ENCODE measurements at regions not wholly inside any gene's neighbourhood (a gene's known extent, or its start where the extent isn't known, plus 50 kb on each side); places are given as distances from the start of the nearest gene placed in this dataset.

GRCh38 chr16:85523602-85524364, 89.3 kb upstream of the GSE1 start (continued):
- TF ChIP-seq, protein P1, sequence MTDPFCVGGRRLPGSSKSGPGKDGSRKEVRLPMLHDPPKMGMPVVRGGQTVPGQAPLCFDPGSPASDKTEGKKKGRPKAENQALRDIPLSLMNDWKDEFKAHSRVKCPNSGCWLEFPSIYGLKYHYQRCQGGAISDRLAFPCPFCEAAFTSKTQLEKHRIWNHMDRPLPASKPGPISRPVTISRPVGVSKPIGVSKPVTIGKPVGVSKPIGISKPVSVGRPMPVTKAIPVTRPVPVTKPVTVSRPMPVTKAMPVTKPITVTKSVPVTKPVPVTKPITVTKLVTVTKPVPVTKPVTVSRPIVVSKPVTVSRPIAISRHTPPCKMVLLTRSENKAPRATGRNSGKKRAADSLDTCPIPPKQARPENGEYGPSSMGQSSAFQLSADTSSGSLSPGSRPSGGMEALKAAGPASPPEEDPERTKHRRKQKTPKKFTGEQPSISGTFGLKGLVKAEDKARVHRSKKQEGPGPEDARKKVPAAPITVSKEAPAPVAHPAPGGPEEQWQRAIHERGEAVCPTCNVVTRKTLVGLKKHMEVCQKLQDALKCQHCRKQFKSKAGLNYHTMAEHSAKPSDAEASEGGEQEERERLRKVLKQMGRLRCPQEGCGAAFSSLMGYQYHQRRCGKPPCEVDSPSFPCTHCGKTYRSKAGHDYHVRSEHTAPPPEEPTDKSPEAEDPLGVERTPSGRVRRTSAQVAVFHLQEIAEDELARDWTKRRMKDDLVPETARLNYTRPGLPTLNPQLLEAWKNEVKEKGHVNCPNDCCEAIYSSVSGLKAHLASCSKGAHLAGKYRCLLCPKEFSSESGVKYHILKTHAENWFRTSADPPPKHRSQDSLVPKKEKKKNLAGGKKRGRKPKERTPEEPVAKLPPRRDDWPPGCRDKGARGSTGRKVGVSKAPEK (CRISPR knock-in tag; IDR thresholded peaks at IDR 0.05; ENCODE audit: borderline replicate concordance), result no peak; the same call in 1 of the 2 replicates
- no peak; the same call in 1 of the 2 replicates for TF ChIP-seq ZNF782 (CRISPR knock-in tag; IDR thresholded peaks at IDR 0.05; ENCODE audit: borderline replicate concordance)
- TF ChIP-seq ZNF44 (CRISPR knock-in tag; IDR thresholded peaks at IDR 0.05), result no peak
- TF ChIP-seq, protein P2, sequence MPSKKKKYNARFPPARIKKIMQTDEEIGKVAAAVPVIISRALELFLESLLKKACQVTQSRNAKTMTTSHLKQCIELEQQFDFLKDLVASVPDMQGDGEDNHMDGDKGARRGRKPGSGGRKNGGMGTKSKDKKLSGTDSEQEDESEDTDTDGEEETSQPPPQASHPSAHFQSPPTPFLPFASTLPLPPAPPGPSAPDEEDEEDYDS (CRISPR knock-in tag; IDR thresholded peaks at IDR 0.05), result peak; percentile 55; the same call in 1 of the 2 replicates
- TF ChIP-seq PBX3 (CRISPR knock-in tag; IDR thresholded peaks at IDR 0.05; ENCODE audit: borderline replicate concordance), result no peak
- 0 out of 2 replicates have a peak, but pooled peaks have one; percentile 31 for TF ChIP-seq ZNF761 (CRISPR knock-in tag; conservative IDR thresholded peaks at IDR 0.05)
- TF ChIP-seq MTA1 (CRISPR knock-in tag; IDR thresholded peaks at IDR 0.05; ENCODE audit: borderline replicate concordance), result peak; percentile 68; the same call in 1 of the 2 replicates
- TF ChIP-seq, protein P3, sequence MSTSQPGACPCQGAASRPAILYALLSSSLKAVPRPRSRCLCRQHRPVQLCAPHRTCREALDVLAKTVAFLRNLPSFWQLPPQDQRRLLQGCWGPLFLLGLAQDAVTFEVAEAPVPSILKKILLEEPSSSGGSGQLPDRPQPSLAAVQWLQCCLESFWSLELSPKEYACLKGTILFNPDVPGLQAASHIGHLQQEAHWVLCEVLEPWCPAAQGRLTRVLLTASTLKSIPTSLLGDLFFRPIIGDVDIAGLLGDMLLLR (CRISPR knock-in tag; IDR thresholded peaks at IDR 0.05), result peak; percentile 12; the same call in 1 of the 2 replicates
- TF ChIP-seq ZNF749 (CRISPR knock-in tag; IDR thresholded peaks at IDR 0.05; ENCODE audit: borderline replicate concordance), result no peak
- no peak for TF ChIP-seq ZFP62 (CRISPR knock-in tag; IDR thresholded peaks at IDR 0.05)
- no peak for TF ChIP-seq SRSF4 (IDR thresholded peaks at IDR 0.05; ENCODE audit: low read depth, low read length, poor library complexity, severe bottlenecking)
- TF ChIP-seq ZNF331 (CRISPR knock-in tag; IDR thresholded peaks at IDR 0.05), result peak; percentile 54; the same call in 1 of the 2 replicates
- peak; percentile 66 for TF ChIP-seq FOXA3 (CRISPR knock-in tag; IDR thresholded peaks at IDR 0.05)
- TF ChIP-seq SPEN (CRISPR knock-in tag; IDR thresholded peaks at IDR 0.05; ENCODE audit: low read depth), result peak; percentile 16; the same call in 1 of the 2 replicates
- no peak for TF ChIP-seq SNAI1 (CRISPR knock-in tag; IDR thresholded peaks at IDR 0.05; ENCODE audit: borderline replicate concordance)
- TF ChIP-seq ZNF670 (CRISPR knock-in tag; IDR thresholded peaks at IDR 0.05; ENCODE audit: borderline replicate concordance), result peak; percentile 38; the same call in 1 of the 2 replicates
- TF ChIP-seq ZNF792 (CRISPR knock-in tag; IDR thresholded peaks at IDR 0.05), result no peak
- TF ChIP-seq RNF2 (conservative IDR thresholded peaks at IDR 0.05; ENCODE audit: low read depth), result no peak
- TF ChIP-seq POLR2G (IDR thresholded peaks at IDR 0.05; ENCODE audit: low read depth, low read length), result peak; percentile 46; the same call in 1 of the 2 replicates
- TF ChIP-seq NCOA2 (CRISPR knock-in tag; IDR thresholded peaks at IDR 0.05), result no peak
- no peak for TF ChIP-seq ATM (IDR thresholded peaks at IDR 0.05; ENCODE audit: borderline replicate concordance)
- TF ChIP-seq, protein P4, sequence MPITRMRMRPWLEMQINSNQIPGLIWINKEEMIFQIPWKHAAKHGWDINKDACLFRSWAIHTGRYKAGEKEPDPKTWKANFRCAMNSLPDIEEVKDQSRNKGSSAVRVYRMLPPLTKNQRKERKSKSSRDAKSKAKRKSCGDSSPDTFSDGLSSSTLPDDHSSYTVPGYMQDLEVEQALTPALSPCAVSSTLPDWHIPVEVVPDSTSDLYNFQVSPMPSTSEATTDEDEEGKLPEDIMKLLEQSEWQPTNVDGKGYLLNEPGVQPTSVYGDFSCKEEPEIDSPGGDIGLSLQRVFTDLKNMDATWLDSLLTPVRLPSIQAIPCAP (CRISPR knock-in tag; IDR thresholded peaks at IDR 0.05; ENCODE audit: low read depth), result no peak
- TF ChIP-seq ZNF335 (CRISPR knock-in tag; IDR thresholded peaks at IDR 0.05), result no peak; the same call in 1 of the 2 replicates
- TF ChIP-seq BRD4 (CRISPR knock-in tag; IDR thresholded peaks at IDR 0.05), result peak; percentile 84
- no peak for TF ChIP-seq MAFG (CRISPR knock-in tag; IDR thresholded peaks at IDR 0.05)
